ENCODE measurements at regions not wholly inside any gene's neighbourhood (a gene's known extent, or its start where the extent isn't known, plus 50 kb on each side); places are given as distances from the start of the nearest gene placed in this dataset.

- H3K36me3 ChIP-seq: no peaks in the 10 kb centered on the region
- no peak overlapping the region for H3K27ac ChIP-seq
- H3K4me3 ChIP-seq (replicated peaks in 1 of 3): no peak overlapping the region
- 51 to 69% methylated on average over 2 of the region's 2 CpGs for WGBS, 2 donors
- intact Hi-C loops (cut with DNase I): no loop called here
- no peaks in the 10 kb centered on the region for H3K9me3 ChIP-seq
- no peak for DNase-seq
- no peaks in the 10 kb centered on the region for H3K27me3 ChIP-seq
- H3K4me1 ChIP-seq: no peaks in the 10 kb centered on the region
- TF ChIP-seq POLR2A (IDR thresholded peaks at IDR 0.05): no peak
- TF ChIP-seq, protein P1, sequence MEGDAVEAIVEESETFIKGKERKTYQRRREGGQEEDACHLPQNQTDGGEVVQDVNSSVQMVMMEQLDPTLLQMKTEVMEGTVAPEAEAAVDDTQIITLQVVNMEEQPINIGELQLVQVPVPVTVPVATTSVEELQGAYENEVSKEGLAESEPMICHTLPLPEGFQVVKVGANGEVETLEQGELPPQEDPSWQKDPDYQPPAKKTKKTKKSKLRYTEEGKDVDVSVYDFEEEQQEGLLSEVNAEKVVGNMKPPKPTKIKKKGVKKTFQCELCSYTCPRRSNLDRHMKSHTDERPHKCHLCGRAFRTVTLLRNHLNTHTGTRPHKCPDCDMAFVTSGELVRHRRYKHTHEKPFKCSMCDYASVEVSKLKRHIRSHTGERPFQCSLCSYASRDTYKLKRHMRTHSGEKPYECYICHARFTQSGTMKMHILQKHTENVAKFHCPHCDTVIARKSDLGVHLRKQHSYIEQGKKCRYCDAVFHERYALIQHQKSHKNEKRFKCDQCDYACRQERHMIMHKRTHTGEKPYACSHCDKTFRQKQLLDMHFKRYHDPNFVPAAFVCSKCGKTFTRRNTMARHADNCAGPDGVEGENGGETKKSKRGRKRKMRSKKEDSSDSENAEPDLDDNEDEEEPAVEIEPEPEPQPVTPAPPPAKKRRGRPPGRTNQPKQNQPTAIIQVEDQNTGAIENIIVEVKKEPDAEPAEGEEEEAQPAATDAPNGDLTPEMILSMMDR (IDR thresholded peaks at IDR 0.05): no peak
Observed at GRCh38 chr5:121171834-121172233, 679.8 kb upstream of the FTMT start.

GRCh38 chr5:121174351-121174750 lies 677.3 kb upstream of the FTMT start:
- H3K36me3 ChIP-seq: no peaks in the 10 kb centered on the region
- H3K4me1 ChIP-seq: no peaks in the 10 kb centered on the region
- TF ChIP-seq, protein P1 (IDR thresholded peaks at IDR 0.05): no peak
- TF ChIP-seq POLR2A (IDR thresholded peaks at IDR 0.05): no peak
- WGBS, 2 donors: 30 to 41% methylated on average over 1 of the region's 1 CpG
- H3K27me3 ChIP-seq: no peaks in the 10 kb centered on the region
- no peaks in the 10 kb centered on the region for H3K9me3 ChIP-seq
- intact Hi-C loops (cut with DNase I): no loop called here
- H3K4me3 ChIP-seq (replicated peaks in 1 of 3): no peak overlapping the region
- DNase-seq: no peak
- no peak overlapping the region for H3K27ac ChIP-seq

GRCh38 chr5:121175986-121176385 lies 675.7 kb upstream of the FTMT start:
- no peaks in the 10 kb centered on the region for H3K27me3 ChIP-seq
- no peak for DNase-seq
- intact Hi-C loops (cut with DNase I): no loop called here
- no peak overlapping the region for H3K4me3 ChIP-seq (replicated peaks in 1 of 3)
- no peaks in the 10 kb centered on the region for H3K9me3 ChIP-seq
- H3K4me1 ChIP-seq: no peaks in the 10 kb centered on the region
- TF ChIP-seq, protein P1 (IDR thresholded peaks at IDR 0.05): no peak
- no peak for TF ChIP-seq POLR2A (IDR thresholded peaks at IDR 0.05)
- H3K27ac ChIP-seq: no peak overlapping the region
- 83 to 94% methylated on average over 3 of the region's 3 CpGs for WGBS, 2 donors
- H3K36me3 ChIP-seq: no peaks in the 10 kb centered on the region

DNA sequence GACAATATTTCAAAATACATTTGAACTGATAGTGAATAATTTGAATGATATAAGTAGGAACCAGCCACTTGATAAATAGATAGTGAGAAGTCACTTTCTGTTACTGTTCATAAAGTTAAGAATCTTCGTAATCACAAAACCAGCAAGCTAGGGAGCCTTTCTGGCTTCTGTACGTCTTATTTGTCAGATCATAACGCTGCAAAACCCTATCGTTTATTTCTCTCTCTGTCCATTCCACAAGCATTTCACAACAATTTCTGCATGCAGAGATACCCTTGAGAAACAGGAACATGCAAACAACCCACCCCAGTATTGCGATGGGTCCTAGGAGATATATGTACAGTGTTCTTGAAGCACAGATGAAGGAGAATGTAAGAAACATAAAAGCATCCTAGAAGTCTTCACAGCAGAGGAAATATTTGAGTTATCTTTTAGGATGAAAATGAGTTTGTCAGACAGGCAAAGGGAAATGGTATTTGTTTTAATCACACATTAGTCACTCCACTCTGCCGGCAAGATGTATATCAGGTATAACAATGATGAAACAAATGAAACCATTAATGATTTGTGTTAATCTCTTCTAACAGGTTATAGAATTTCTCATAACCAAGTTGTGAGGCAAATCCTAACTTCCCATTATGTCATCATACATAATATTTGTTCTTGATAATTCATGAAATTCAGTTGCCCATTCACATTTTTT lies 668.7 kb upstream of the FTMT start:
- Histone ChIP-seq H3K4me3 (replicated peaks in 1 of 3) (no peak overlapping the region), H3K4me1 (no peaks in the 10 kb centered on the region), H3K36me3 (no peaks in the 10 kb centered on the region), H3K27ac (no peak overlapping the region), H3K9me3 (no peaks in the 10 kb centered on the region), H3K27me3 (no peaks in the 10 kb centered on the region)
- DNase-seq: no peak
- intact Hi-C loops (cut with DNase I): no loop called here
- WGBS, 2 donors: 81 to 82% methylated on average over 6 of the region's 6 CpGs
- TF ChIP-seq POLR2A (IDR thresholded peaks at IDR 0.05): no peak
- TF ChIP-seq, protein P1 (IDR thresholded peaks at IDR 0.05): no peak

- H3K9me3 ChIP-seq: no peaks in the 10 kb centered on the region
Observed at GRCh38 chr5:121188849-121189248, 662.8 kb upstream of the FTMT start.

More at GRCh38 chr5:121188849-121189248, 662.8 kb upstream of the FTMT start:
- no peak overlapping the region for H3K27ac ChIP-seq
- no peaks in the 10 kb centered on the region for H3K36me3 ChIP-seq
- no peak overlapping the region for H3K4me3 ChIP-seq (replicated peaks in 1 of 3)
- intact Hi-C loops (cut with DNase I): no loop called here
- 75 to 80% methylated on average over 3 of the region's 3 CpGs for WGBS, 2 donors
- no peaks in the 10 kb centered on the region for H3K27me3 ChIP-seq
- no peaks in the 10 kb centered on the region for H3K4me1 ChIP-seq
- TF ChIP-seq POLR2A (IDR thresholded peaks at IDR 0.05): no peak
- TF ChIP-seq, protein P1 (IDR thresholded peaks at IDR 0.05): no peak
- no peak for DNase-seq

All from thyroid gland (tissue), 4 donors.